HL-60 (cell line): ENCODE measurements at regions not wholly inside any gene's neighbourhood (a gene's known extent, or its start where the extent isn't known, plus 50 kb on each side); places are given as distances from the start of the nearest gene placed in this dataset.

Experiments
- DNase-seq, 2 experiments: peaks; one replicate each; pipeline ENCODE4 v3.0.0-alpha.2; 2010 to 2020; ENCODE audit warnings: low read depth in 1 of 2, low spot score in 1 of 2
- H3K27ac ChIP-seq: fragments of 250-450 bp; sonication (Bioruptor Pico); replicated peaks from 2 replicates; pipeline ENCODE4 v1.5.1; 2020; ENCODE audit warnings: mild to moderate bottlenecking, moderate library complexity
- H3K27me3 ChIP-seq: fragments of 250-450 bp; sonication (Bioruptor Pico); 2 replicates; pipeline ENCODE4 v1.5.1; 2021; ENCODE audit warnings: mild to moderate bottlenecking, moderate library complexity; ENCODE audit not compliant: insufficient read depth, poor library complexity, severe bottlenecking
- H3K4me3 ChIP-seq: replicated peaks from 2 replicates; pipeline ENCODE4 v1.5.1; 2011; ENCODE audit warnings: mild to moderate bottlenecking, control low read depth, low read length; ENCODE audit not compliant: insufficient read depth
- CTCF ChIP-seq: IDR thresholded peaks from one replicate; pipeline ENCODE4 v1.5.1; 2011; ENCODE audit warnings: low read length, control low read depth, inconsistent platforms; ENCODE audit not compliant: insufficient read depth
- GABPA ChIP-seq: IDR thresholded peaks from 2 replicates; pipeline ENCODE4 v1.6.1; 2012; ENCODE audit warnings: low read depth
- POLR2AphosphoS5 ChIP-seq: IDR thresholded peaks from 2 replicates; pipeline ENCODE4 v1.6.1; 2012; ENCODE audit warnings: low read depth
- SPI1 ChIP-seq: IDR thresholded peaks from 2 replicates; pipeline ENCODE4 v1.6.1; 2012; ENCODE audit warnings: low read depth, mild to moderate bottlenecking, borderline replicate concordance
- TF ChIP-seq, protein P1 (sequence below): IDR thresholded peaks from 2 replicates; pipeline ENCODE4 v1.6.1; 2012; ENCODE audit warnings: low read depth; ENCODE audit not compliant: insufficient replicate concordance

GRCh38 chr4:167622481-167623240 lies 388.4 kb upstream of the SPOCK3 start:
- Histone ChIP-seq H3K4me3 (no peak overlapping the region), H3K27ac (no peak overlapping the region), H3K27me3 (no peaks in the 10 kb centered on the region)
- DNase-seq = peak in 1 of 2 experiments; percentile 31
- TF ChIP-seq CTCF = peak; percentile 65
- no peak for TF ChIP-seq SPI1

GRCh38 chr4:167623241-167623572 lies 388.9 kb upstream of the SPOCK3 start:
- H3K4me3 ChIP-seq = no peak overlapping the region
- DNase-seq = no peak

GRCh38 chr4:167629272-167629671 lies 395.0 kb upstream of the SPOCK3 start:
- TF ChIP-seq POLR2AphosphoS5 = no peak
- no peak for TF ChIP-seq CTCF
- no peak for TF ChIP-seq GABPA
- no peak for TF ChIP-seq SPI1
- no peak for DNase-seq
- Histone ChIP-seq H3K27ac (no peak overlapping the region), H3K27me3 (no peaks in the 10 kb centered on the region), H3K4me3 (no peak overlapping the region)

More at GRCh38 chr4:167623241-167623572, 388.9 kb upstream of the SPOCK3 start:
- Histone ChIP-seq H3K27ac (no peak overlapping the region), H3K27me3 (no peaks in the 10 kb centered on the region)
- TF ChIP-seq, protein P1, sequence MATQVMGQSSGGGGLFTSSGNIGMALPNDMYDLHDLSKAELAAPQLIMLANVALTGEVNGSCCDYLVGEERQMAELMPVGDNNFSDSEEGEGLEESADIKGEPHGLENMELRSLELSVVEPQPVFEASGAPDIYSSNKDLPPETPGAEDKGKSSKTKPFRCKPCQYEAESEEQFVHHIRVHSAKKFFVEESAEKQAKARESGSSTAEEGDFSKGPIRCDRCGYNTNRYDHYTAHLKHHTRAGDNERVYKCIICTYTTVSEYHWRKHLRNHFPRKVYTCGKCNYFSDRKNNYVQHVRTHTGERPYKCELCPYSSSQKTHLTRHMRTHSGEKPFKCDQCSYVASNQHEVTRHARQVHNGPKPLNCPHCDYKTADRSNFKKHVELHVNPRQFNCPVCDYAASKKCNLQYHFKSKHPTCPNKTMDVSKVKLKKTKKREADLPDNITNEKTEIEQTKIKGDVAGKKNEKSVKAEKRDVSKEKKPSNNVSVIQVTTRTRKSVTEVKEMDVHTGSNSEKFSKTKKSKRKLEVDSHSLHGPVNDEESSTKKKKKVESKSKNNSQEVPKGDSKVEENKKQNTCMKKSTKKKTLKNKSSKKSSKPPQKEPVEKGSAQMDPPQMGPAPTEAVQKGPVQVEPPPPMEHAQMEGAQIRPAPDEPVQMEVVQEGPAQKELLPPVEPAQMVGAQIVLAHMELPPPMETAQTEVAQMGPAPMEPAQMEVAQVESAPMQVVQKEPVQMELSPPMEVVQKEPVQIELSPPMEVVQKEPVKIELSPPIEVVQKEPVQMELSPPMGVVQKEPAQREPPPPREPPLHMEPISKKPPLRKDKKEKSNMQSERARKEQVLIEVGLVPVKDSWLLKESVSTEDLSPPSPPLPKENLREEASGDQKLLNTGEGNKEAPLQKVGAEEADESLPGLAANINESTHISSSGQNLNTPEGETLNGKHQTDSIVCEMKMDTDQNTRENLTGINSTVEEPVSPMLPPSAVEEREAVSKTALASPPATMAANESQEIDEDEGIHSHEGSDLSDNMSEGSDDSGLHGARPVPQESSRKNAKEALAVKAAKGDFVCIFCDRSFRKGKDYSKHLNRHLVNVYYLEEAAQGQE = no peak
- TF ChIP-seq GABPA (no peak), SPI1 (no peak), CTCF (no peak), POLR2AphosphoS5 (no peak)

DNA sequence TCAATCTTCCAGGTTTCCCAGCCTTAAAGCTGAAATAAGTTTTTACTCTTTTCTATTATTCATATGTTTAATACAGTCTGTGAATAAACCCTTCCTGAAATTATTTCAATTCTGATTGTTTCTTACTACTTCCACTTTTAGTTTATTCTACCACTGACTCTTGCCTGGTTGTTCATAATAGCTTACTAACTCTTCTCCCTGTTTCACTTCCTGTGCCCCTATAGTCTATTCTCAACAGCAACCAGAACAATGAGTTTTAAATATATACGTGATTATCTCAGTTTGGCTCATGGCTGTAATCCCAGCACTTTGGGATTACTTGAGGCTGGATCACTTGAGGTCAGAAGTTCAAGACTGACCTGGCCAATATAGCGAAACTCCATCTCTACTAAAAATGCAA lies 408.0 kb upstream of the SPOCK3 start:
- Histone ChIP-seq H3K27me3 (no peaks in the 10 kb centered on the region), H3K27ac (no peak overlapping the region), H3K4me3 (no peak overlapping the region)
- TF ChIP-seq CTCF (no peak), SPI1 (no peak), GABPA (no peak), POLR2AphosphoS5 (no peak)
- TF ChIP-seq, protein P1 = no peak
- DNase-seq = no peak
